Natural killer cell (primary cell): ENCODE measurements at regions not wholly inside any gene's neighbourhood (a gene's known extent, or its start where the extent isn't known, plus 50 kb on each side); places are given as distances from the start of the nearest gene placed in this dataset.

Source experiments
- ATAC-seq, 3 donors: fragments of 150-1000 bp in 2 of 3; fragments of 200-7000 bp in 1 of 3; cut with Tn5 transposase; 1 replicate in 1 of 3; 2 replicates in 2 of 3; pipeline ENCODE4 v1.10.0; 2021; ENCODE audit warnings: mild to moderate bottlenecking in 2 of 3, moderate library complexity in 2 of 3
- DNase-seq, 2 donors: peaks; one replicate each; pipeline versions ENCODE4 v3.0.0 to v3.0.0-alpha.2; 2013 to 2021; ENCODE audit warnings: mixed read lengths in 1 of 2
- H3K27ac ChIP-seq: one replicate; pipeline ENCODE4 v1.5.1; 2013; ENCODE audit warnings: mild to moderate bottlenecking, low read length
- H3K27me3 ChIP-seq: one replicate; pipeline ENCODE4 v1.6.1; 2013; ENCODE audit warnings: low read length; ENCODE audit not compliant: control insufficient read depth, insufficient read depth
- H3K36me3 ChIP-seq: one replicate; pipeline ENCODE4 v1.6.1; 2013; ENCODE audit warnings: low read length; ENCODE audit not compliant: control insufficient read depth, insufficient read depth
- H3K4me1 ChIP-seq: one replicate; pipeline ENCODE4 v1.6.1; 2013; ENCODE audit warnings: low read length; ENCODE audit not compliant: control insufficient read depth, insufficient read depth
- H3K4me3 ChIP-seq: one replicate; pipeline ENCODE4 v1.5.1; 2013; ENCODE audit warnings: low read length
- H3K9me3 ChIP-seq: one replicate; pipeline ENCODE4 v1.6.1; 2013; ENCODE audit warnings: low read length; ENCODE audit not compliant: control insufficient read depth, insufficient read depth
- H3K27ac Mint-ChIP-seq, 2 donors: one replicate each; pipeline ENCODE4 v1.8.0; 2022; ENCODE audit warnings: mild to moderate bottlenecking in 2 of 2, mixed read lengths in 2 of 2, moderate library complexity in 1 of 2
- H3K27me3 Mint-ChIP-seq, 2 donors: one replicate each; pipeline ENCODE4 v1.8.0; 2022; ENCODE audit warnings: low read depth in 2 of 2, mixed read lengths in 2 of 2
- H3K36me3 Mint-ChIP-seq: one replicate; pipeline ENCODE4 v1.8.0; 2022; ENCODE audit warnings: mixed read lengths
- H3K4me1 Mint-ChIP-seq, 2 donors: one replicate each; pipeline ENCODE4 v1.8.0; 2022; ENCODE audit warnings: mixed read lengths in 2 of 2
- H3K4me3 Mint-ChIP-seq: one replicate; pipeline ENCODE4 v1.8.0; 2022; ENCODE audit warnings: mild to moderate bottlenecking, moderate library complexity, mixed read lengths
- H3K9me3 Mint-ChIP-seq, 2 donors: one replicate each; pipeline ENCODE4 v1.8.0; 2022; ENCODE audit warnings: mixed read lengths in 2 of 2
- WGBS: methylation state at CpG from one replicate; pipeline ENCODE4 v1.1.7; 2013; ENCODE audit warnings: missing lambda C conversion rate; ENCODE audit not compliant: insufficient coverage; 5-methylcytosine and 5-hydroxymethylcytosine counted together
- intact Hi-C: fragments of 100-400 bp; cut with micrococcal nuclease; formaldehyde crosslinking; loops from one replicate; pipeline ENCODE4 v1.14.2; 2022
- TF ChIP-seq, protein P1 (sequence below): fragments of 200-600 bp; IDR thresholded peaks from one replicate; pipeline ENCODE4 v1.8.0; 2022; ENCODE audit warnings: antibody characterized with exemption

DNA sequence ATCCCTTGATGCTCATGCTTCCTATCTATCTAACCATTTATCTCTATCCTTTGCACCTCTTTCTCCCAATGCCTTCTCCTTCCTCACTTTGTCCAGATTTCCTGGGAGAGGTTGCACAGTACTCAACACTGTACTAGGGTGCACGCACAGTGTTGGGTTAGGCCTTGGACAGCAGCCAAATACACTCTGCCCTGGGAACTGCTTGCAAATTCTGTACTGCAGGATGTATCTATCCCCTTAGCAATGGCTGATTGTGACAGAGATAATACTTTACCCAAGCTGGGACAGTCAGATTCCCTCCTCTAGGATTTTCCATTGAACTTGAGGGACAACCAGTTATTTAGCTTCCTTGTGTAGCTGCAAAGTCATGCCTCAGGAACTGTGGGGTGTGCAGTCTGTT lies 113.3 kb downstream of the IL20RB start:
- Histone ChIP-seq H3K27ac (no peak overlapping the region), H3K9me3 (no peaks in the 10 kb centered on the region), H3K36me3 (no peaks in the 10 kb centered on the region), H3K4me3 (no peak overlapping the region), H3K4me1 (no peaks in the 10 kb centered on the region), H3K27me3 (no peaks in the 10 kb centered on the region)
- TF ChIP-seq, protein P1, sequence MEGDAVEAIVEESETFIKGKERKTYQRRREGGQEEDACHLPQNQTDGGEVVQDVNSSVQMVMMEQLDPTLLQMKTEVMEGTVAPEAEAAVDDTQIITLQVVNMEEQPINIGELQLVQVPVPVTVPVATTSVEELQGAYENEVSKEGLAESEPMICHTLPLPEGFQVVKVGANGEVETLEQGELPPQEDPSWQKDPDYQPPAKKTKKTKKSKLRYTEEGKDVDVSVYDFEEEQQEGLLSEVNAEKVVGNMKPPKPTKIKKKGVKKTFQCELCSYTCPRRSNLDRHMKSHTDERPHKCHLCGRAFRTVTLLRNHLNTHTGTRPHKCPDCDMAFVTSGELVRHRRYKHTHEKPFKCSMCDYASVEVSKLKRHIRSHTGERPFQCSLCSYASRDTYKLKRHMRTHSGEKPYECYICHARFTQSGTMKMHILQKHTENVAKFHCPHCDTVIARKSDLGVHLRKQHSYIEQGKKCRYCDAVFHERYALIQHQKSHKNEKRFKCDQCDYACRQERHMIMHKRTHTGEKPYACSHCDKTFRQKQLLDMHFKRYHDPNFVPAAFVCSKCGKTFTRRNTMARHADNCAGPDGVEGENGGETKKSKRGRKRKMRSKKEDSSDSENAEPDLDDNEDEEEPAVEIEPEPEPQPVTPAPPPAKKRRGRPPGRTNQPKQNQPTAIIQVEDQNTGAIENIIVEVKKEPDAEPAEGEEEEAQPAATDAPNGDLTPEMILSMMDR, result no peak
- WGBS, result 83% methylated on average over 1 of the region's 1 CpG
- H3K36me3 Mint-ChIP-seq, result no peaks in the 10 kb centered on the region
- intact Hi-C loops, result no loop called here
- peaks cover 0 to 4% of the 10 kb centered on the region in 2 donors for H3K4me1 Mint-ChIP-seq
- DNase-seq (no peak), ATAC-seq (no peak)
- no peak overlapping the region for H3K27ac Mint-ChIP-seq
- H3K9me3 Mint-ChIP-seq, result no peaks in the 10 kb centered on the region
- peaks cover 5 to 24% of the 10 kb centered on the region in 2 donors for H3K27me3 Mint-ChIP-seq
- no peak overlapping the region for H3K4me3 Mint-ChIP-seq

DNA sequence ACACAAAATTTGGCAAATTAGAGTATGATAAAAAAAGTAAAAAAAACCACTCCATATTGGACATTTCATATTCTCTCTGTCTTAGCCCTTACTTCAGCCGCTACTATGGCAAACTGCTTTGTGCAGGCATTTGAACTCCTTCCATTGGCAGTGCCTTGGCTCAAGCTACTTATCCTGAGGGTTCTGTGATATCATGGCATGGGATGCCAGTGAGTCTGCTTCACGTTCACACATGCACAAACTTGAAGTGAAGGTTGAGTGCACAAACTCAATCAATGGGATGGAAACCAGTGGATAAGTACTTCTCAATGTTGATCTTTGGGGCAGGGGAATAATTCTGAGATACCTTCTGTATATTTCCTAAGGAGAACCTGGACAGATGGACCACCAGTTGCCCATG lies 117.2 kb downstream of the IL20RB start:
- DNase-seq, result no peak
- peaks cover 0 to 4% of the 10 kb centered on the region in 2 donors for H3K4me1 Mint-ChIP-seq
- Histone ChIP-seq H3K4me1 (no peaks in the 10 kb centered on the region), H3K9me3 (no peaks in the 10 kb centered on the region), H3K4me3 (no peak overlapping the region), H3K36me3 (no peaks in the 10 kb centered on the region), H3K27ac (no peak overlapping the region), H3K27me3 (no peaks in the 10 kb centered on the region)
- no peak for ATAC-seq
- H3K27ac Mint-ChIP-seq, result no peak overlapping the region
- TF ChIP-seq, protein P1, result no peak
- H3K9me3 Mint-ChIP-seq, result no peaks in the 10 kb centered on the region
- peaks cover 16 to 23% of the 10 kb centered on the region in 2 donors for H3K27me3 Mint-ChIP-seq
- intact Hi-C loops, result no loop called here
- H3K4me3 Mint-ChIP-seq, result no peak overlapping the region
- 90% methylated on average over 2 of the region's 2 CpGs for WGBS
- H3K36me3 Mint-ChIP-seq, result no peaks in the 10 kb centered on the region

DNA sequence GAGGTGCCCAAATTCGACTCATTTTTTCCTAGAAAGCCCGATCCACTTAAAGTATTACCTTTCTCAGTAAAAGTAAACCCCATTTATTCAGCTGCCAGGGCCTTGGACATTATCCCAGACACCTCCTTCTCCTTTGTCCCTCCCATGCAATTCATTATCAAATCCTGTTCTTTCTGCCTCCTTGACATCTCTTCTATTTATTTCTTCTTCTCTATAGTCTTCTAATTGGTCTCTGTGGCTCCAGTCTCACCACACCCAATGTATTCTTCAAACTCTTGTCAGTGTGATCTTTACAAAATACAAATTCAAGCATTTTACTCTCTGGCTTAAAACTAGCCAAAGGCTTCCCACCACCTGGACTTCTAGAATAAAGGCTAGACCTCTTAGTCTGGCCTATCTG lies 120.3 kb downstream of the IL20RB start:
- DNase-seq (no peak), ATAC-seq (no peak)
- Histone ChIP-seq H3K4me1 (no peaks in the 10 kb centered on the region), H3K36me3 (no peaks in the 10 kb centered on the region), H3K9me3 (no peaks in the 10 kb centered on the region), H3K27ac (no peak overlapping the region), H3K27me3 (no peaks in the 10 kb centered on the region), H3K4me3 (no peak overlapping the region)
- H3K27me3 Mint-ChIP-seq, result peaks cover 22 to 27% of the 10 kb centered on the region in 2 donors
- TF ChIP-seq, protein P1, result no peak
- H3K4me3 Mint-ChIP-seq, result no peak overlapping the region
- H3K9me3 Mint-ChIP-seq, result no peaks in the 10 kb centered on the region
- WGBS, result 76% methylated on average over 2 of the region's 2 CpGs
- no peak overlapping the region for H3K27ac Mint-ChIP-seq
- no peaks in the 10 kb centered on the region for H3K36me3 Mint-ChIP-seq
- intact Hi-C loops, result no loop called here
- H3K4me1 Mint-ChIP-seq, result peaks cover 0 to 4% of the 10 kb centered on the region in 2 donors

DNA sequence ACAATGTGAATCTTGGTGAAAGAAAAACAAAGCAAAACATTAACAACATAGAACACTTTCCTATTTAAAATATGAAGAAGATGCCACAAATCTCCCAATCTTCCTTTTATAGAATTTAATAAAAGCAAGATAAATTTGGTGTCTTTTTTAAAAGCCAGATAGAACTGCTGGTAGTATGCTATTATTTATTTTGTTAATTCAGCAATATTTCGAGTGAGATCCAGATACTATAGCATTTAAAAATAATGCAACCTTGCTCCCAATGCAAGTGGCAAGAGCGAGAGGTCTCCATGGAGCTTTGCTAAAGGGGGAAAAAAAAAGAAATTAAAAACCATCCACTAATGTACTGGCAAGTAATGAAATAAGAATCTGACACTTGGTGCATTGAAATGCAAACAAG lies 121.8 kb downstream of the IL20RB start:
- Mint-ChIP-seq H3K27me3 (peaks cover 31 to 41% of the 10 kb centered on the region in 2 donors), H3K36me3 (no peaks in the 10 kb centered on the region), H3K4me1 (no peaks in the 10 kb centered on the region), H3K27ac (no peak overlapping the region), H3K4me3 (no peak overlapping the region), H3K9me3 (no peaks in the 10 kb centered on the region)
- no peaks in the 10 kb centered on the region for H3K27me3 ChIP-seq
- no CpG with 5 or more reads among the region's 2 CpGs for WGBS
- ATAC-seq, result no peak
- H3K9me3 ChIP-seq, result no peaks in the 10 kb centered on the region
- no peaks in the 10 kb centered on the region for H3K4me1 ChIP-seq
- H3K27ac ChIP-seq, result no peak overlapping the region
- DNase-seq, result no peak
- intact Hi-C loops, result no loop called here
- no peaks in the 10 kb centered on the region for H3K36me3 ChIP-seq
- no peak overlapping the region for H3K4me3 ChIP-seq
- TF ChIP-seq, protein P1, result no peak
